Endometrium (tissue), 2 donors: ENCODE measurements at regions not wholly inside any gene's neighbourhood (a gene's known extent, or its start where the extent isn't known, plus 50 kb on each side); places are given as distances from the start of the nearest gene placed in this dataset.

Experiments used
- FAIRE-seq: peaks from 2 replicates; lab custom pipeline; 2012; peaks lifted over from hg19 to GRCh38; lab: Jason Lieb, UNC
- donor health status: control.
- donor health status: control.

- no peak for FAIRE-seq
These were observed 482.2 kb downstream of the NTRK2 start for GRCh38 chr9:85151741-85152140.

DNA sequence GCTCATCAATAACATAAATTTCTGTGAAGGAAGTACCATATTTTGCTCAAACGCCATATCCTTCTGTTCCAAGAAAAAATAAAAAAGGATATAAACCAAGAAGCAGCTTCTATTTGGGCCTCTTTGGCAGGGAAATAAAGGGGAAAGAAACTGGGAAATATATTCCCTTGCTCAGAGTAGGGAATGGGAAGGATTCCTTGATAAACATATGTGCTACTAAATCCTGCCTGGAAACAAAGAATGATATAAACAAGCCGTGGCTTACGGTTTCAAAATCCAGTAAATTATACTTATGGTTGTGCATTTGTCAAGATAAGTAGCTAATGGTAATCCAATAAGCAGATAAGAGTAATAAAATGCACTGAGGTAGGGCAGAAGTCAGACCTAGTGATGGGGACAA, 481.6 kb downstream of the NTRK2 start:
- FAIRE-seq = no peak

DNA sequence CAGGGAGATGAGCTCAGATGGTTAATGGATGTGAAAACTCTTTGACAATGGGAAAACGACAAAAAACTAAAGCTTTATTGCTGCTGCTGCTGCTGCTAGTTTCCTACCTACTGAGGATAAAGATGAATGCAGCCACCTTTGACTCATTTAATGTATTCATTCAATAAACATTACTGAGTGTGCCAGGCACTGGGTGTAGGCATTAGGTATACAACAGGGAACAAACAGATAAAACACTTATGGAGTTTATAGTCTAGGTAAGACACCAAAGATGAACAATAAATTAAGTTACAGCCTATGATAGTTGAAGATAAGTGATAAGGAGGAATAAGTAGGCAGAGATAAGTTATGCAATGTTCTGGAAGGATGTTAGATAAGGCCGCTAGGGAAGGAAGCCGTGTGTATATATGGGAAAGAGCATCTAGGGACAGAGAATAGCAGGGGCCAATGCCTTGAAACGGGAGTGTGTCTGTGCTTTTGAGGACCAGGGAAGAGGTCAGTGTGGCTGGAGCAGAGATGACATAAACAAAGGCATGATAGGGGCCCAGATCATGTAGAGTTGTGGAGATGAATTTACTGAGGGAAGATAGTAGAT, 477.6 kb downstream of the NTRK2 start:
- FAIRE-seq = no peak

GRCh38 chr9:85142968-85143367, 473.4 kb downstream of the NTRK2 start:
- FAIRE-seq = no peak

GRCh38 chr9:85142496-85142911, 473.0 kb downstream of the NTRK2 start:
- FAIRE-seq = no peak

DNA sequence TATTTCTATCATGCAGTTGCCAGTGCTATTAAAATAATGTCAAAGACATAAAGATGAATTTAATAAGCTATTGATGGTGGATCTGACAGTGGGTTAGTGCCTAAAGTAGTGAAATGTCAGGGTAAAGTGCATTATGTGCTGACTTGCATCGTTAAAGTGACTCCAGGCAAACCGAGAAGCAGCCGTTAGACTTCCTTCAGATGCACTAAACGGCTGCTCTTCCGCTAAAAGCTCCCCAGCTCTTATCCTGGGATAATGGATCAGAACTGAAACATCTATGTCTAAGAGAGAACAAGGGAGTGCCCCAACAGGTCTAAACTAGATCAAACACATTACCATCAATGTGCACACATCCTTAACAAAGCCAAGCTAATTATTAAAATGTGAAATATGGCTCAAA, 468.2 kb downstream of the NTRK2 start:
- no peak for FAIRE-seq

- no peak for FAIRE-seq
These were observed 467.5 kb downstream of the NTRK2 start for GRCh38 chr9:85136987-85137386.

DNA sequence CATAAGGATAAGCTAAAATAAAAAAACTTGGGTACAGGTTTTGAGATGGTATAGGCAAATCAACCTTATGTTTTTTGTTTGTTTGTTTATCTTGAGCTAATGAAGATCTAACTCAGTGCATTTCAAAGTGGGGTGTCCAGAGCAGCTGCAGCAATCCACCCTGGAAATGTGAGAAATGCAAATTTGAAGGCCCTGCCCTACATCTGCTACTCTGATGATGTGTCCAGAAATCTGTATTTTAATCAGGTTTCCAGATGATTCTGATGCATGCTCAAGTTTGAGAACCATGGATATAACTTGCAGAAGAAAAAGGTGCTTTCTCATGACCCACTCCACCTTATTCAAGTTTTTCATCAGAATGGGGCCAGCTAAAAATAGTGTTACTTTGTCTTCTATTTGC, 467.0 kb downstream of the NTRK2 start:
- FAIRE-seq = no peak

DNA sequence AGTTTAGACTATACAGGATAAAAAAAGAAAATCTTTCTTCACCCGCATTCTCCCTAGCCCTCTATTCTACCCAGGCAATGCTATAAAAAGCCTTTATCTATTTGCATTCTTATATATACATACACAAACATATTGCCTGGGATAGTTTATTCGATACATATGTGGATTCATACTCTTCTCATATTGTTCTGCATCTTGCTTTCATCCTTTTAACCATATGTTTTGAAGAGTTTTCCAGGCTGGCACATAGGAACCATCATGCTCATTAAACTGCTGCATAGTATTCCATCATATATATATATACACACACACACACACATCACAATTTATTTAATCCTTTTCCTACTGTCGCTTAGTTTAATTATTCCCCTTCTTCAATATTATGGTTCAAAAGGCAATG, 461.2 kb downstream of the NTRK2 start:
- FAIRE-seq = no peak

- no peak for FAIRE-seq
These were observed 460.7 kb downstream of the NTRK2 start for GRCh38 chr9:85130260-85130659.

- FAIRE-seq = no peak
These were observed 460.0 kb downstream of the NTRK2 start for GRCh38 chr9:85129514-85129913.

DNA sequence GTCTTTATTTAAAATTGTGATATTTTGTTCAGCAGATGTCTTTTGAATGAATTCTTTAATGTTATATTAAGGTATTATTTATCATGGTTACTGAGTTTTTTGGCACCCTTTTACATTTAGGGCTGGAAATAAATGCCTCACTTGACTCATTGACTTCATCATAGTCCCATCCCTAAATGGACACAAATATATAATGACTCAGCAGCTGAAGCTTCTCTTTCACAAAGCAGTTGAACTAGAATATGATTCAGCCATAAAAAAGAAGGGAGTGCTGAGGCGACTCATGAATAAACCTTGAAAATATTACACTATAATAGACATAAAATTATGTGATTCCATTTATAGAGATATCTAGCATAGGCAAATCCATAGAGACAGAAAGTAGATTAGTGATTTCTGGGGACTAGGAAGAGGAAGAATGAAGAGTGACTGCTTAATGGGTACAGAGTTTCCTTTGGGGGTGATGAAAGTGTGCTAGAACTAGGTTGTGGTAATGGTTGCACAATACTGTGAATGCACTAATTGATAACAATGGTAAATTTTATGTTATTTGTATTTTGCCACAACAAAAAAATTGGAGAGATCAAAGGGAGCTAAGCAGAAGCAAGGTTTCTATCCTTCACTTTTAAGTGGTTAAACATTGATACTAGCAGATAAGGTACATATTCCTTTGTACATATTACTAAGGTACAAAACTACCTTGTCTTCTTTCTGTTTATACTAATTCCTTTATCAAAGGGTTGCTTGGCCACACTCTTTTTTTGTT, 449.6 kb downstream of the NTRK2 start:
- FAIRE-seq = no peak

GRCh38 chr9:85117831-85118230, 448.3 kb downstream of the NTRK2 start:
- FAIRE-seq = no peak

DNA sequence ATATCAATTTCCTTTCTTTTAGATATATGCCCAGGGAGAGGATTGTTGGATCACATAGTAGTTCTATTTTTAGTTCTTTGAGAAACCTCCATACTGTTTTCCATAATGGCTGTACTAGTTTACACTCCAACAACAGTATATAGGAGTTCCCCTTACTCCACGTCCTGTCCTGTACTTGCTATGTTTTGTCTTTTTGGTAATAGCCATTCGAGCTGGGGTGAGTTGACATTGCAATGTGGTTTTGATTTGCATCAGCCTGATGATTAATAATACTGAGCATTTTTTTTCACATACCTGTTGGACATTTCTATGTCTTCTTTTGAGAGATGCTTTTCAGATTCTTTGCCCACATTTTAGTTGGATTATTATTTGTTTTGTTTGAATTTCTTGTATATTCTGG, 445.9 kb downstream of the NTRK2 start:
- FAIRE-seq = no peak

DNA sequence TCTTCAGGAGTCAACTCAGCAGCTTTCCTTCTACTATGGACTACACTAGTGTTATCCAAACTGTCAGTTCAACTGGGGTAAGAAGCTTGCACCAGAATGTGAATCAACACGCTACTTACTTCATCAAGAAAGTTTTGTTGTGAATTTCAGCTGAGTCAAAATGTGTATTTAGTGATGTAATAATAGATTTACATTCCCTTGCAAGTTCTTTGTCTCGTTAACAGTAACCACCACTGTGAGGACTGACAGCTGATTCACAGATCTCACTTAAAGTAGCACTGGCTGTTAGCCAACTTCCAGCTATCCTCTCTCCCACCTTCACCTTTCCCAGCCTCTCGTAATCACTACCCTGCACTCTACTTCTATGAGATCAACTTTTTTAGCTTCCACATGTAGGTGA, 445.3 kb downstream of the NTRK2 start:
- no peak for FAIRE-seq

- no peak for FAIRE-seq
These were observed 443.4 kb downstream of the NTRK2 start for GRCh38 chr9:85112933-85113418.

- FAIRE-seq = no peak
These were observed 442.9 kb downstream of the NTRK2 start for GRCh38 chr9:85112391-85112790.

DNA sequence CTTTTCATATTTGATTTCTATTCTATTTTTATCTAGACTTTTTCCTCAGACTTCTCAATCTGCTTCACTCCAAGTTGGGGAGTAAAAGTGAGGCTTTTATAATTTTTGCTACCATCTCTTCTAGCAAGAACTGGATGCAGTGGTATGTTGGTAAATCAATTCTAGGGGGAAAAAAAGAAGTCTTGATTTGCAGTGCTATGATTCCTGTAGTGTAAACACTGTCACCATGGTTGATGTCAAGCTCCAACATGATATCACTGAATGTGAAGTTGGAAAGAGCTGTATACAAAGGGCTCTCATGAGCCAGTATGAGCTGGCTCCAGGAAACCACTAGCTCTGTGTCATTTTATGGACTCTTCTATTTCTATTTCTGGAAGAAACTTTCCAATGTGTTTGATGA, 439.2 kb downstream of the NTRK2 start:
- no peak for FAIRE-seq

- no peak for FAIRE-seq
These were observed 438.7 kb downstream of the NTRK2 start for GRCh38 chr9:85108229-85108628.

DNA sequence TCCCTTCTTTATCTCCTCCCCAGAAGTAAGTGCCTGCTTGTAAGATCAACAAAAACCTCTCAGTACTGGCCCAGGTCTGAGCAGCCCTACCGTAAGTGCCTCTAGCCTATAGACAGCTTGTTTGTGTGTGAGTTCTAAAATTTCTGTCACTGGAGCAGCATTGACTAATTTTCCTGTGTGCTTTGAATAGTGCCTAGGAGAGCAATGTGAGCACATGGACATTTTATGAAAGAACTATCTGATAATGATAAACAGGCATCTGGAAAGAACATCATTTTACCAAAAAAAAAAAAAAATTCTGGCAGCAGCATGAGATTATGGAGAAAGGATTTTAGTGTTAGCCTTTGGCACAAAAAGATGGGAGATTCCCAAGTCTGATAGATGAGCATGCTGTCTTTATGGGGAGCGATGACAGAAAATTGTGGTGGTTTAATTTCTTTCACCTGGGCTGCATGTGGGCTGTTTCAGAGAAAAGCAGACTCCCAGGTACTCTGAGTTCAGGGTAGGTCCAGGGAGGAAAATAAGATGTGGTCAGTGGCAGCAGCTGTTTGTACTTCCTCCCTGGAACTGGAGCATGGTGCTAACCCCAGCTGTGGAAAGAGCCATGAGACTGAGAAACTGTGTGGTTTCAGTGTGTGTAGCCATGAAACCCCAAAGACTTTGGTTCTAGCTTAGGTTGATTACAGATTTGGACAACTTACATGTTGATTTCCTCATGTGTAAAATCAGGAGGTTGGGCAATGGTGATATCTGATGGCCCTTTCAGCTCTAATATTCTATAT, 419.9 kb downstream of the NTRK2 start:
- FAIRE-seq = no peak

DNA sequence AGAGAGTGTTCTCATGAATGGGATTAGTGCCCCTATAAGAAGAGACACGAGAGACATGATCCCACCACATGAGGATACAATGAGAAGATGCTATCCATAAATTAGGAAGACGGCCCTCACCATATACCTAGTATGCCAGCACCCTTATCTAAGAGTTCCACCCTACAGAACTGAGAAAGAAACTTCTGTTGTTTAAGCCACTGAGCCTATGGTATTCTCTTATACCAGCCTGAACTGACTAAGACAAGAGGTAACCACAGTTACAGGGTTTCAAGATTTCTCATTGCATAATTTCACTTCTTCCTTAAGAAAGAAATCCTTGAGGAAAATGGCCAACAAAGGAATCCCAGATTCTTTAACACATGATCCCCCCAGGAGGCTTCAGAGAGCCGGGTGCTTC, 412.4 kb downstream of the NTRK2 start:
- FAIRE-seq = no peak

DNA sequence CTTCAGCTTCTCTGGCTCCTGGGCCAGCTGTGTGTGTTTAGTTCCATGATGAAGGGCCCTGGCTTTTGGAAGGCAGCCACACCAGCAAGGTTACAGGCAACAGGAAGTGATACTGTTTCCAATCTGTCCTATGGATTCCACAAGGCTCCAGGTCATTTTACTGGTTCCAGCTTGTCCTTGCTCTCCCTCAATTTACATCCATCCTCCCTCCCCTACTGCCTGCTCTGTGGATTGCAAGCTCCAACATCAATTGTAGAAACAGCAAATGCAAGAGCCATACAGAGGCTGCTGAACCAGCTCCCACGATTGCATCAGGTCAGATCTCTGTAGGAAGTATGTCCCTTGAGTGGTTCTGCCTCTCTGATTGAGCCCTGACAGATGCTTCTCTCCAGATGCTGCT, 409.8 kb downstream of the NTRK2 start:
- FAIRE-seq = no peak

DNA sequence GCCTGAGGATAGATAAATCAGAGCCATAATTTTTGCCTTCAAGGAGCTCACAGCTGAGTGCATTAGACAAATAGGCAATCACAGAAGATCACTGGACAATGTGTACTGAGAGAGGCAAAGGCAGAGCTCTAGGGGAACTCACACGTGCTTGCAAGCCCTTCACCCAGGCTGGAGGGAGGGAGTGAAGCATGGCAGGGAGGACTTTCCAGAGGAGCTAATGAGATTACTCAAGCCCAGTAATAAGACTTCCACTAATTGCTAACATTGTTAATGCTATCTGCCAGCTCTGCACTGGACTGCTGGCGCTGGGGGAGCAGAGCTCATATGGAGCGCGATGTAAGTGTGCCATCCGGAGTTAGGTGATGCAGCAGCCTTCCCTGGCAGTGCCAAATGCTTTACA, 408.4 kb downstream of the NTRK2 start:
- no peak for FAIRE-seq
